ENCODE measurements at regions not wholly inside any gene's neighbourhood (a gene's known extent, or its start where the extent isn't known, plus 50 kb on each side); places are given as distances from the start of the nearest gene placed in this dataset.

GRCh38 chr2:146260551-146260950, 1584.3 kb upstream of the ACVR2A start:
- H3K4me3 ChIP-seq (ENCODE audit: low read length): no peak overlapping the region
- DNase-seq (ENCODE audit: low read depth, low spot score): no peak

- no peak overlapping the region for H3K4me3 ChIP-seq (ENCODE audit: low read length)
- no peak for DNase-seq (ENCODE audit: low read depth, low spot score)
Observed at GRCh38 chr2:146259816-146260215, 1585.0 kb upstream of the ACVR2A start.

GRCh38 chr2:146258071-146258470, 1586.8 kb upstream of the ACVR2A start:
- no peak overlapping the region for H3K4me3 ChIP-seq (ENCODE audit: low read length)

GRCh38 chr2:146252119-146252518, 1592.7 kb upstream of the ACVR2A start:
- no peak overlapping the region for H3K4me3 ChIP-seq (ENCODE audit: low read length)
- no peak for DNase-seq (ENCODE audit: low read depth, low spot score)

More at GRCh38 chr2:146258071-146258470, 1586.8 kb upstream of the ACVR2A start:
- DNase-seq (ENCODE audit: low read depth, low spot score): no peak

- no peak overlapping the region for H3K4me3 ChIP-seq (ENCODE audit: low read length)
- DNase-seq (ENCODE audit: low read depth, low spot score): no peak
Observed at GRCh38 chr2:146251328-146251727, 1593.5 kb upstream of the ACVR2A start.

GRCh38 chr2:146246736-146247523, 1597.9 kb upstream of the ACVR2A start:
- DNase-seq (ENCODE audit: low read depth, low spot score): no peak
- H3K4me3 ChIP-seq (ENCODE audit: low read length): no peak overlapping the region

- no peak overlapping the region for H3K4me3 ChIP-seq (ENCODE audit: low read length)
- DNase-seq (ENCODE audit: low read depth, low spot score): no peak
Observed at GRCh38 chr2:146246002-146246735, 1598.7 kb upstream of the ACVR2A start.

GRCh38 chr2:146244830-146245229, 1600.0 kb upstream of the ACVR2A start:
- DNase-seq (ENCODE audit: low read depth, low spot score): no peak
- no peak overlapping the region for H3K4me3 ChIP-seq (ENCODE audit: low read length)

GRCh38 chr2:146244131-146244530, 1600.7 kb upstream of the ACVR2A start:
- no peak overlapping the region for H3K4me3 ChIP-seq (ENCODE audit: low read length)
- DNase-seq (ENCODE audit: low read depth, low spot score): no peak

GRCh38 chr2:146241023-146241422, 1603.8 kb upstream of the ACVR2A start:
- no peak overlapping the region for H3K4me3 ChIP-seq (ENCODE audit: low read length)
- DNase-seq (ENCODE audit: low read depth, low spot score): no peak

GRCh38 chr2:146240391-146240790, 1604.4 kb upstream of the ACVR2A start:
- H3K4me3 ChIP-seq (ENCODE audit: low read length): no peak overlapping the region
- no peak for DNase-seq (ENCODE audit: low read depth, low spot score)

- no peak overlapping the region for H3K4me3 ChIP-seq (ENCODE audit: low read length)
- DNase-seq (ENCODE audit: low read depth, low spot score): no peak
Observed at GRCh38 chr2:146239392-146240135, 1605.3 kb upstream of the ACVR2A start.

- DNase-seq (ENCODE audit: low read depth, low spot score): no peak
- no peak overlapping the region for H3K4me3 ChIP-seq (ENCODE audit: low read length)
Observed at GRCh38 chr2:146238254-146238966, 1606.4 kb upstream of the ACVR2A start.

- DNase-seq (ENCODE audit: low read depth, low spot score): no peak
Observed at GRCh38 chr2:146235158-146235557, 1609.7 kb upstream of the ACVR2A start.

GRCh38 chr2:146229508-146230155, 1615.2 kb upstream of the ACVR2A start:
- no peak for DNase-seq (ENCODE audit: low read depth, low spot score)

More at GRCh38 chr2:146235158-146235557, 1609.7 kb upstream of the ACVR2A start:
- H3K4me3 ChIP-seq (ENCODE audit: low read length): no peak overlapping the region

GRCh38 chr2:146228466-146229058, 1616.3 kb upstream of the ACVR2A start:
- no peak overlapping the region for H3K4me3 ChIP-seq (ENCODE audit: low read length)
- no peak for DNase-seq (ENCODE audit: low read depth, low spot score)

More at GRCh38 chr2:146229508-146230155, 1615.2 kb upstream of the ACVR2A start:
- no peak overlapping the region for H3K4me3 ChIP-seq (ENCODE audit: low read length)

GRCh38 chr2:146228020-146228393, 1616.8 kb upstream of the ACVR2A start:
- DNase-seq (ENCODE audit: low read depth, low spot score): no peak
- no peak overlapping the region for H3K4me3 ChIP-seq (ENCODE audit: low read length)

All from Jurkat, Clone E6-1 (cell line).